Aorta (tissue), 5 donors: ENCODE measurements at regions not wholly inside any gene's neighbourhood (a gene's known extent, or its start where the extent isn't known, plus 50 kb on each side); places are given as distances from the start of the nearest gene placed in this dataset.

Experiments used
- ATAC-seq: fragments of 200-7000 bp; cut with Tn5 transposase; one replicate; pipeline ENCODE4 v1.9.1; 2022; ENCODE audit warnings: moderate library complexity; ENCODE audit not compliant: low FRiP score
- DNase-seq, 2 donors: peaks; one replicate each; pipeline ENCODE4 v3.0.0-alpha.2; 2020
- H3K27ac ChIP-seq, 2 donors: one replicate each; pipeline ENCODE4 v1.5.1; 2013; ENCODE audit warnings: low read length in 2 of 2, mild to moderate bottlenecking in 2 of 2, moderate library complexity in 2 of 2, control low read depth in 1 of 2, inconsistent platforms in 1 of 2, low read depth in 1 of 2
- H3K27me3 ChIP-seq, 2 donors: one replicate each; pipeline ENCODE4 v1.6.1; 2013; ENCODE audit warnings: control low read depth in 1 of 2, low read length in 1 of 2, mild to moderate bottlenecking in 1 of 2, moderate library complexity in 1 of 2; ENCODE audit not compliant: insufficient read depth in 2 of 2, control insufficient read depth in 1 of 2
- H3K36me3 ChIP-seq, 2 donors: one replicate each; pipeline ENCODE4 v1.6.1; 2013; ENCODE audit warnings: control low read depth in 1 of 2, low read length in 1 of 2, mild to moderate bottlenecking in 1 of 2; ENCODE audit not compliant: insufficient read depth in 2 of 2, control insufficient read depth in 1 of 2
- H3K4me1 ChIP-seq, 2 donors: one replicate each; pipeline ENCODE4 v1.6.1; 2013; ENCODE audit warnings: low read length in 2 of 2, control low read depth in 1 of 2, mild to moderate bottlenecking in 1 of 2, moderate library complexity in 1 of 2; ENCODE audit not compliant: insufficient read depth in 2 of 2, control insufficient read depth in 1 of 2
- H3K4me3 ChIP-seq, 2 donors: one replicate each; pipeline ENCODE4 v1.5.1; 2013; ENCODE audit warnings: low read length in 2 of 2, control low read depth in 1 of 2, mild to moderate bottlenecking in 1 of 2
- H3K9me3 ChIP-seq: one replicate; pipeline ENCODE4 v1.6.1; 2013; ENCODE audit warnings: mild to moderate bottlenecking, low read length; ENCODE audit not compliant: control insufficient read depth
- WGBS, 2 donors: extraction: QIAGEN DNeasy Blood & Tissue Kit; methylation state at CpG; one replicate each; pipeline ENCODE4 v1.1.7; 2013; 5-methylcytosine and 5-hydroxymethylcytosine counted together
- intact Hi-C, 2 donors: fragments of 100-400 bp; cut with DNase I; formaldehyde crosslinking; loops; one replicate each; pipeline versions ENCODE4 v1.14.2 to v1.15.0; 2022
- donor health status: healthy with polysubstance abuse.
- donor health status: Bipolar disorder and iron deficiency.
- donor health status: DM: no; HTN: no; CAD: no.
- donor health status: DM: no; HTN: no; CAD: no.
- donor health status: DM: yes; HTN: yes; CAD: no.

DNA sequence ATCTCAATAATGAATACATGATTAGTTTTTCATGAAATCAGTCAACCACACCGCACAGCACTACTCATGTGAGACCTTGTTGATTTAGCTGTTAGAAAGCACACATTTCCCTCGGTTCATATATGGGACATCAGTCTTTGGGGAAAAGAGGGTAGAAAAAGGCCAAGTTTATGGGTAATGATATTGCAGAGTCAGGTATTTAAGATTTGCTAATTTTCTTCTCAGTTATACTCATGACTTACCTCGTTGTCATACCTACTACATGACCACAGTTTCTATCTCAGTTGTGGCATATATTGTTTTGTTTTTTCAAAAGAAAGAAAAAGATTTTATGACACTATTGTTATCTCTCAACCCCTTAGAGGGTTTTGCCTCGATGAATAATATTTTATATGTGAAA lies 165.6 kb downstream of the POU4F1 start:
- Histone ChIP-seq H3K36me3 (no peaks in the 10 kb centered on the region), H3K4me3 (no peak overlapping the region), H3K9me3 (no peaks in the 10 kb centered on the region), H3K27ac (no peak overlapping the region), H3K4me1 (no peaks in the 10 kb centered on the region), H3K27me3 (no peaks in the 10 kb centered on the region)
- no peak for DNase-seq
- ATAC-seq = no peak
- intact Hi-C loops = no loop called here
- 34% methylated on average over 4 of the region's 4 CpGs for WGBS, 2 donors

DNA sequence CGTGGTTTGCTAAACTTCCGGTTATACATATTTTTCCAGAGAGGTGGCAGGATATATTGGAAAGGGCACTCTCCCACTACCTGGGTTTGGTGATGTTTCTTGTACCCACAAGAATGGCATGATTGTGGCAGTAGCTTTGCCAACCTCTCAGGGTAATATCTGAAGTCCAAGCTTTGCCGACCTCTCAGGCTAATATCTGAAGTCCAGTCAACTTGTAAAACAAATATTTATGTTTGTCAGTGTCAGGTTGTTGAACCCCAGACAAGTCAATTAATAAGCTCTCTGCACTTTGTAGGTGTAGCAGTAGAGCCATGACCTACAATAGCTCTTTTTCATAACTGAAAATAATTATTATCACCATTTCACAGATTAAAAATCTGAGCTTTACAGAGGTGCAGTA lies 167.0 kb downstream of the POU4F1 start:
- Histone ChIP-seq H3K4me1 (no peaks in the 10 kb centered on the region), H3K27me3 (no peaks in the 10 kb centered on the region), H3K4me3 (no peak overlapping the region), H3K9me3 (no peaks in the 10 kb centered on the region), H3K27ac (no peak overlapping the region), H3K36me3 (no peaks in the 10 kb centered on the region)
- intact Hi-C loops = no loop called here
- ATAC-seq = no peak
- DNase-seq = no peak
- 67 to 76% methylated on average over 3 of the region's 3 CpGs for WGBS, 2 donors

- ATAC-seq (no peak), DNase-seq (no peak)
- Histone ChIP-seq H3K4me3 (no peak overlapping the region), H3K27me3 (peaks cover 0 to 2% of the 10 kb centered on the region in 2 donors), H3K27ac (no peak overlapping the region), H3K4me1 (no peaks in the 10 kb centered on the region), H3K9me3 (no peaks in the 10 kb centered on the region), H3K36me3 (no peaks in the 10 kb centered on the region)
- intact Hi-C loops = no loop called here
- WGBS, 2 donors = 0 to 19% methylated on average over 1 of the region's 1 CpG
Observed at GRCh38 chr13:78431328-78431727, 172.0 kb downstream of the POU4F1 start.

DNA sequence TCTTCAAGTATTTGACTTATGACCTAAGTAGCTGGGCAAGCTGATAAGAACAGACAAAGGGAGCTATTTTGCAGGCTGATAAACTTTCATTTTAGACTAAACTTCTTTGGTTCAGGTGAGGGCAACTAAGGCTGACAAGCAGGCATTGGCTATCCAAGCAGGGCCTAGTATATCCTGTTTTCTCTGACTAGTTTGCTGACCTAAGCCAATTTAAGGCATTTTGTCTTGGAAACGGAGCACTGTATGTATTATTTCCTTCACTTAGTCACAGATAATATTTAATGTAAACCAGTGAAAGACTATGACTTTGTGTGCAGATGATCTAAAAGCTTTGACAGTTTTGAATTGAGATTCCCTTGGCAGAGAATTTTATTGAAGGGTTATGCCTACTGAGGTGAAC lies 172.5 kb downstream of the POU4F1 start:
- ATAC-seq = no peak
- 30 to 47% methylated on average over 1 of the region's 1 CpG for WGBS, 2 donors
- H3K27ac ChIP-seq = no peak overlapping the region
- peaks cover 0 to 2% of the 10 kb centered on the region in 2 donors for H3K27me3 ChIP-seq
- no peaks in the 10 kb centered on the region for H3K4me1 ChIP-seq
- H3K36me3 ChIP-seq = no peaks in the 10 kb centered on the region
- no peak for DNase-seq
- no peak overlapping the region for H3K4me3 ChIP-seq
- H3K9me3 ChIP-seq = no peaks in the 10 kb centered on the region
- intact Hi-C loops = no loop called here

- H3K27ac ChIP-seq = no peak overlapping the region
- H3K27me3 ChIP-seq = peaks cover 0 to 2% of the 10 kb centered on the region in 2 donors
- no peak for ATAC-seq
- no peaks in the 10 kb centered on the region for H3K36me3 ChIP-seq
- no peak overlapping the region for H3K4me3 ChIP-seq
- no peak for DNase-seq
- H3K4me1 ChIP-seq = no peaks in the 10 kb centered on the region
- intact Hi-C loops = no loop called here
- no peaks in the 10 kb centered on the region for H3K9me3 ChIP-seq
- WGBS, 2 donors = 52 to 53% methylated on average over 13 of the region's 13 CpGs
Observed at GRCh38 chr13:78430166-78430791, 173.1 kb downstream of the POU4F1 start.

DNA sequence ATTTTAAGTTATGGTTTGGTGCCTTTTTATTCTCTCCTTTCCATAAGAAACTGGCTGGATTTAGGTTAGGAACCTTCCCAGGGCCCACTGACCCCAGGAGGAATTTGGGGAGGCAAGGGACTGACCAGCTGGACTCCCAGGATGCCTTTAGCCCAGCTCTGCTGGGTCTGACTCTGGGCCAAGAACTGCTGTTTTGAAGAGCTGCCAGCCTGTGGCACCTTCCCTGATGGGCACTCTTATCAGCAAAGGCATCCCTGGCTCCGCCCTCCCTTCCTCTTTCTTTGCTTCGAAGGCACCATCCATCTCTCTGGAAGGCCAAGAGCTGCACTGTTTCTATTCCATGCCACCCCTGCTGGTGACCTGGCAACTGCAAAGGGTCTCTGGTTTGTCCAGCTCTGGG lies 174.7 kb downstream of the POU4F1 start:
- Histone ChIP-seq H3K4me1 (no peaks in the 10 kb centered on the region), H3K9me3 (no peaks in the 10 kb centered on the region), H3K4me3 (no peak overlapping the region), H3K27me3 (peaks cover 0 to 2% of the 10 kb centered on the region in 2 donors), H3K36me3 (no peaks in the 10 kb centered on the region), H3K27ac (no peak overlapping the region)
- intact Hi-C loops = no loop called here
- ATAC-seq (no peak), DNase-seq (no peak)
- WGBS, 2 donors = 18 to 48% methylated on average over 2 of the region's 2 CpGs

DNA sequence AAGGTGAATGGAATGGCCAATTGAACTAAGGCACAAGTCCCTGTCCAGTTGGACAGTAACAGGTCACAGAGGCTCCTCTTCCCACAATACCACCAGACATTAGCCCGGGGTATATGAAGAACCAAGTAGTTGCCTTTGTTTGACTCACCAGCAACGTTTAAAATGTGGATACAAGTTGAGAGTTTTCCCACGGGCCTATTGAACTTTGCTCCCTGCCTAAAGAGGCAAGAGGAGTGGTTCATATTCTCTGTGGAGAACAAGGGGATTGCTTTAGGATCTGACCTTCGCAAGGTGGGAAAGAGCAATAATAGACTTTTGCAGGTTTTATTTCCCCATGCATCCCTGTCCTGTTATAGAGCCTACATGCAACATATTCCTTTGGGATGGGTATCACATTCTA lies 177.2 kb downstream of the POU4F1 start:
- WGBS, 2 donors = 73 to 75% methylated on average over 4 of the region's 4 CpGs
- Histone ChIP-seq H3K36me3 (no peaks in the 10 kb centered on the region), H3K4me1 (no peaks in the 10 kb centered on the region), H3K27me3 (peaks cover 0 to 2% of the 10 kb centered on the region in 2 donors), H3K27ac (no peak overlapping the region), H3K9me3 (no peaks in the 10 kb centered on the region), H3K4me3 (no peak overlapping the region)
- no peak for DNase-seq
- no peak for ATAC-seq
- intact Hi-C loops = no loop called here

DNA sequence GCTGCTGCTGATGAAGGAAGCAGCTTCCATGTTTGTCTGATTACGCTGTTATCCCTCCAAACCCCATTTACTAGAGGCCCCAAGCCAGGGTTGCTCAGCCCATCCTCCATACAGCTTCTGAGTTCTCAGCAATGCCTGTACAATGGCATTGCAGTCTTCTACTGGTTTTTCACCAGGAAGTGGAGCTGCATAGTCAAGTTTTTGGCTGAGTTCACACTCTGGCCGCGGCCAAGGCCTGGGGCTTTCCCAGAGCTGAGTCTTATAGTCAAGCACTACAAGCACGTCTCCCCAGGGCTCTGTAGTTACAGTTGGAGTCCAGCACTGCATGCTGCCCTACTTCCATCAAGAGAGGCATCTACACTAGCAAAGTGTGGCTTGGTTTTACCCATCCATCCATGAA lies 182.5 kb downstream of the POU4F1 start:
- DNase-seq (no peak), ATAC-seq (no peak)
- no peak overlapping the region for H3K4me3 ChIP-seq
- 77 to 82% methylated on average over 4 of the region's 4 CpGs for WGBS, 2 donors
- H3K27me3 ChIP-seq = no peaks in the 10 kb centered on the region
- H3K27ac ChIP-seq = no peak overlapping the region
- H3K9me3 ChIP-seq = peaks cover 2% of the 10 kb centered on the region
- intact Hi-C loops = no loop called here
- no peaks in the 10 kb centered on the region for H3K36me3 ChIP-seq
- no peaks in the 10 kb centered on the region for H3K4me1 ChIP-seq

GRCh38 chr13:78413887-78414553 lies 189.3 kb downstream of the POU4F1 start:
- Histone ChIP-seq H3K9me3 (no peaks in the 10 kb centered on the region), H3K27me3 (no peaks in the 10 kb centered on the region), H3K27ac (no peak overlapping the region), H3K36me3 (no peaks in the 10 kb centered on the region), H3K4me3 (no peak overlapping the region), H3K4me1 (no peaks in the 10 kb centered on the region)
- intact Hi-C loops = no loop called here
- ATAC-seq (no peak), DNase-seq (no peak)
- 50 to 57% methylated on average over 2 of the region's 2 CpGs for WGBS, 2 donors
